Gastroesophageal sphincter (tissue), 3 donors: ENCODE measurements at regions not wholly inside any gene's neighbourhood (a gene's known extent, or its start where the extent isn't known, plus 50 kb on each side); places are given as distances from the start of the nearest gene placed in this dataset.

Experiments
- CTCF ChIP-seq, 4 experiments: fragments of 200-600 bp in 2 of 4; fragments of 450-650 bp in 2 of 4; sonication (generic) in 1 of 4; IDR thresholded peaks; one replicate each; pipeline ENCODE4 v1.5.1; 2017 to 2019; ENCODE audit warnings: antibody characterized with exemption in 4 of 4, mild to moderate bottlenecking in 2 of 4, moderate library complexity in 2 of 4
- POLR2A ChIP-seq, 2 donors: fragments of 450-650 bp; IDR thresholded peaks; one replicate each; pipeline ENCODE4 v1.6.1; 2017; ENCODE audit warnings: antibody characterized with exemption in 2 of 2, mild to moderate bottlenecking in 2 of 2, moderate library complexity in 1 of 2

DNA sequence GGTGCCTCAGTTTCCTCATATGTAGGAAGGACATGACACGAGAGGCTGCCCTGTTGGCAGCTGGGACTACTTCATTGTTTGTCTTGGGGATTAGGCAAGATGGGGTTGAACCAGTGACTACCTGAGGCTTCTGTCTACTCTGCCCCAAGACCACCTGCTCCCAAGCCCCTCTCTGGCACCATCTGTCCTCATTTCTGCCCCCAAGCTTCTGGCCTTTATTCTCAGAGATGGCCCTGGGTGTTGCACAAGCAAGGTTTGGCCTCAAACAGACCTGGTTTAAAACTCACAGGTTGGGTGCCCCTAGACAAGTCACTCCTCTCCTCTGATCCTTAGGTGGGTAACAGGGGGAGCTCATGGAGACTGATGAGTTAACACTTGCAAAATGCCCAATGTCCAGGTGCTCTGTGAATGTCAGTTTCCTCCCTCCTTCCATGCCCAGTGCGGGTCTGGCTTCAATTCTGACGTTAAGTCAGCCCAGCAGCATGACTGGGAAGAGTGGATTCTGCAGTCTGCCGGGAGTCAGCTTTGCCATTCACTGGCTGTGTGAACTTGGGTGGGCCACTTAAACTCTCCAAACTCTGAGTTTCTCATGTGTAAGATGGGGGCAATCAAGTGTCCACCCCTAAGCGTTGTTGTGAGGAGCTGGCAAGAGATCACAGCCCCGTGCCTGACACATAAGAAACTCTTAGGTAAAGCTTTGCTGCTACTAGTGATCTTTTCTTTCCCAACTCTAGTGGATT lies 84.5 kb upstream of the TOX2 start:
- TF ChIP-seq CTCF (IDR thresholded peaks at IDR 0.05) (no peak), POLR2A (IDR thresholded peaks at IDR 0.05) (no peak)
